Mucosa of rectum (tissue), 2 donors: ENCODE measurements at regions not wholly inside any gene's neighbourhood (a gene's known extent, or its start where the extent isn't known, plus 50 kb on each side); places are given as distances from the start of the nearest gene placed in this dataset.

Source experiments
- H3K27ac ChIP-seq, 2 donors: one replicate each; pipeline ENCODE4 v1.7.0; 2013; ENCODE audit warnings: inconsistent platforms in 2 of 2, low read depth in 2 of 2, low read length in 2 of 2
- H3K27me3 ChIP-seq, 2 donors: one replicate each; pipeline ENCODE4 v1.7.0; 2013; ENCODE audit warnings: low read length in 2 of 2; ENCODE audit not compliant: control insufficient read depth in 2 of 2, insufficient read depth in 2 of 2
- H3K36me3 ChIP-seq, 2 donors: one replicate each; pipeline ENCODE4 v1.7.0; 2013; ENCODE audit warnings: low read length in 2 of 2; ENCODE audit not compliant: control insufficient read depth in 2 of 2, insufficient read depth in 2 of 2
- H3K4me1 ChIP-seq, 2 donors: one replicate each; pipeline ENCODE4 v1.7.0; 2013; ENCODE audit warnings: low read length in 2 of 2, mild to moderate bottlenecking in 1 of 2; ENCODE audit not compliant: control insufficient read depth in 2 of 2, insufficient read depth in 2 of 2
- H3K4me3 ChIP-seq, 2 donors: one replicate each; pipeline ENCODE4 v1.7.0; 2013; ENCODE audit warnings: low read length in 2 of 2
- H3K9ac ChIP-seq, 2 donors: one replicate each; pipeline ENCODE4 v1.7.0; 2013; ENCODE audit warnings: low read length in 2 of 2, low read depth in 1 of 2, mild to moderate bottlenecking in 1 of 2
- H3K9me3 ChIP-seq, 2 donors: one replicate each; pipeline ENCODE4 v1.7.0; 2013; ENCODE audit warnings: low read length in 2 of 2; ENCODE audit not compliant: control insufficient read depth in 2 of 2
- donor health status: healthy.
- donor health status: Normal muscosa, but diverticular disease.

DNA sequence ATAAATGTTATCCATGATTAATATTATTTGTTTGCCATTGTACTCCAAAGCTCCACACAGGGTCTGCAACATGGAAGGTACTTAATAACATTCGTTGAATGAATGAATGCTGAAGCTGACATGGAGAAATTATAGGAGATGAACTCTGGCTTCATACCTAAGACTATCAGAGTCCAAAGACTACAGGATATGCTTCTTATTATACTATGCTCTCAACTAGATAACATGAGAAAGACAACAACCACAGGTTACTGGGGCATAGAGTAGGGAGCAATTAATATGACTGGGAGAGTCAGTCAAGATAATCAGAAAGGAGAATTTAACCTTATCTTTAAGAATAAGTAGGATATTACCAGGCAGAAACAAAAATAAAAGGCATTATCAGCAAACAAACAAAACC lies 236.3 kb upstream of the SOX5 start:
- Histone ChIP-seq H3K4me1 (no peaks in the 10 kb centered on the region), H3K27ac (no peak overlapping the region), H3K4me3 (no peak overlapping the region), H3K27me3 (no peaks in the 10 kb centered on the region), H3K9ac (no peak overlapping the region), H3K9me3 (no peaks in the 10 kb centered on the region), H3K36me3 (no peaks in the 10 kb centered on the region)

DNA sequence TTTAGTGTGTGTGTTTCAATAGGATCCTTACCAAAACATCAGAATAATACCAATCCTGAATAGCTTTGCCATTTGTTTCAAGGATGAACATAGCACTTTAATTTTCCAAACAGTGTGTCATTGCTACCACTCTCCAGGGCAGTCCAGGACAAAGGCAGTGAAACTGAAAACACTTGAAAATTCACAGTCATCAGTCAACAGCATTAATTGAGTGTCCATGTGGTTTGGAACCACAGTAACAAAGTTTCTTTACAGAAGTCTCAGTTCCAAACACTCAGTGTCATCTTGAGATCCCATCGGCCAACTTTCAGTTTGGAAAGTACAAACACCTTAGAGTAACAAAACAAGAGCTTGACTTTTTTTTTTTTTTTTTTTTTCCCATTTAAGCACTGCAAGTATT lies 228.4 kb upstream of the SOX5 start:
- no peak overlapping the region for H3K4me3 ChIP-seq
- H3K27ac ChIP-seq, result no peak overlapping the region
- no peak overlapping the region for H3K9ac ChIP-seq
- H3K27me3 ChIP-seq, result no peaks in the 10 kb centered on the region
- no peaks in the 10 kb centered on the region for H3K4me1 ChIP-seq
- no peaks in the 10 kb centered on the region for H3K36me3 ChIP-seq
- H3K9me3 ChIP-seq, result no peaks in the 10 kb centered on the region

DNA sequence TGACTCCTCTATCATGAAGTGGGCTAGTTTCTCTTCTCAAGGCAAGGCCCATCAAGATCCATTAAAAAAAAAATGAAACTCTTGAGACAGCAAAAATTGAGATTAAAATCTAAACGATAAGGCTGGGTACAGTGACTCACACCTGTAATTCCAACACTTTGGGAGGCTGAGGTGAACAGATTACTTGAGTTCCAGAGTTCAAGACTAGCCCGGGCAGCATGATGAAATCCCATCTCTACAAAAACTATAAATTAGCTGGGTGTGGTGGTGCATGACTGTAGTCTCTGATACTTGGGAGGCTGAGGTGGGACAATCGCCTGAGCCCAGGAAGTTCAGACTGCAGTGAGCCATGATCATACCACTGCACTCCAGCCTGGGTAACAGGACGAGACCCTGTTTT lies 226.5 kb upstream of the SOX5 start:
- H3K36me3 ChIP-seq, result no peaks in the 10 kb centered on the region
- H3K9me3 ChIP-seq, result no peaks in the 10 kb centered on the region
- no peaks in the 10 kb centered on the region for H3K4me1 ChIP-seq
- no peaks in the 10 kb centered on the region for H3K27me3 ChIP-seq
- no peak overlapping the region for H3K9ac ChIP-seq
- H3K4me3 ChIP-seq, result no peak overlapping the region
- H3K27ac ChIP-seq, result no peak overlapping the region

DNA sequence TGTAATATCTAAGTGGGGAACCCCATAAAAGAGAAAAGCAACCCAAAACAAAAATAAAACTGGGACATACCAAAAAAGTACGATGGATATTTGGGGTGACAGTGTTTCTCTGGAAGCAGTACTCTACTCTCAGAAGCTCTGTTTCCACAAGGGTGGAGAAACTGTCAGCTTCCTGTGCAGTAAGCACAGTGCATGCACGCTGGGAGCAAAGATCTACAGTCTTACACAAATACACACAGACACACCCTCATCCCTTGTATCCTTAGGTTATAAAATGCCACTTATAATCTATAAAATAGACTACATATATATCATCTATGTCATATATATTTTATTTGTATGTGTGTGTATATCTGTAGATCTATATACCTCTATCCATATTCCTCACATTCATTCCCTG lies 225.8 kb upstream of the SOX5 start:
- no peaks in the 10 kb centered on the region for H3K4me1 ChIP-seq

DNA sequence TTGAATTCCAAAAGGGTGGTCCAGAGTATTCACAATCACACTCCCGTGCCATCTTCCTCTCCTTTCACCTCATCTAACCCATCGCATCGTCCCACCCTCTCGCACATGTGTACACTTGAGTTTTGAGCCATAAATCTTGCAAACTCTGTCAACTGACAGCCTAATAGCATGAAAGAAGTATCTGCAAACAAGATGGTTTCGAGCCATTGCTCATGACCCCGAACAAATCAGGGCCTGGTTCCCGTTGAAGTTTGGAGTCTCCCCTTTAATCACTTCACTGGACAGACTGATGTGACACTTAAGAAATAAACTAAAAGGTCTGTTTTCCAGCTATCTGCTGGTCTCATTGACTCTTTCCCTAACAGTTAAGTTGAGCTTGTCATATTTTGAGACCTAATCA lies 223.6 kb upstream of the SOX5 start:
- no peak overlapping the region for H3K4me3 ChIP-seq
- H3K4me1 ChIP-seq, result no peaks in the 10 kb centered on the region
- no peak overlapping the region for H3K9ac ChIP-seq
- H3K27me3 ChIP-seq, result no peaks in the 10 kb centered on the region
- H3K36me3 ChIP-seq, result no peaks in the 10 kb centered on the region
- H3K9me3 ChIP-seq, result no peaks in the 10 kb centered on the region
- no peak overlapping the region for H3K27ac ChIP-seq

More for the DNA sequence above, 225.8 kb upstream of the SOX5 start:
- Histone ChIP-seq H3K27me3 (no peaks in the 10 kb centered on the region), H3K9me3 (no peaks in the 10 kb centered on the region), H3K9ac (no peak overlapping the region), H3K27ac (no peak overlapping the region), H3K36me3 (no peaks in the 10 kb centered on the region), H3K4me3 (no peak overlapping the region)

DNA sequence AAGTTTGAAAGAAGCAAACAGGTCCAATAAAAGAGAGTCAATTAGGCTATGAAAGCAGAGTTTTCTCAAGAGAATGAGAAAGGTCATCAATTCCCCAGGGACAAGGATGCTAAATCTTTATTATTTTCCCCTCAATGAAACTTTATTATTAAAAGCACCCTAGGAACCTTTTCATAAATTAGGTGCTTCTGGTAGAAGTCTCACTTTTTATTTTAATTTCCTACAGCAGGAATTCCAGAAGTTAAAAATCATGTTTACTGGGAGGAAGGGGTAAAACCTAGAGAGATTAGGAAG lies 223.2 kb upstream of the SOX5 start:
- H3K4me3 ChIP-seq, result no peak overlapping the region
- H3K36me3 ChIP-seq, result no peaks in the 10 kb centered on the region
- H3K27ac ChIP-seq, result no peak overlapping the region
- H3K27me3 ChIP-seq, result no peaks in the 10 kb centered on the region
- no peak overlapping the region for H3K9ac ChIP-seq
- no peaks in the 10 kb centered on the region for H3K4me1 ChIP-seq
- no peaks in the 10 kb centered on the region for H3K9me3 ChIP-seq

DNA sequence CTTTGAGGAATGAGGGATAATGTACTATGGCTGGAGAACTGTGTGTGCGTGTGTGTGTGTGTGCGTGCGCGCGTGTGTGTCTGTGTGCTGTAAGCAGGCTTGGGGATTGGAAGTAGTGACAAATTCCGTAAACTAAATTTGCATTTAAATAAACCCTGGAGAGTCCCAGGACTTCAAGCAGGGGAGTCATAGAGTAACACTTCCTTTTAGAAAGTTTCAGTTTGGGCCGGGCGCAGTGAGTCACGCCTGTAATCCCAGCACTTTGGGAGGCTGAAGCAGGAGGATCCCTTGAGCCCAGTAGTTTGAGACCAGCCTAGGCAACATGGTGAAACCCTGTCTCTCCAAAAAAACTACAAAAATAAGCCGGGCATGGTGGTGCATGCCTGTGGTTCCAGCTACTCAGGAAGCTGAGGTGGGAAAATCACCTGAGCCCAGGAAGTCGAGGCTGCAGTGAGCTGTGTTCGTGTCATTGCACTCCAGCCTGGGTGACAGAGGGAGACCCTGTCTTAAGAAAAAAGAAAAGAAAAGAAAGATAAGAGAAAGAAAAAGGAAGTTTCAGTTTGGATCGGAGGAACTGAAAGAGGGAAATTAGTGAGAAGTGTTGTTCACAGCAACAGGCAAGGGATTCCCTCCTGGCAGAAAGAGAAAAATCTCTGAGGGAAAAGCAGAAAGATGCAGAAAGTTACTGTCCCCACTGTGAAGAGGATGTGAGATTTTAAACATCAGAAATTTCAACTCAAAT lies 222.7 kb upstream of the SOX5 start:
- H3K27me3 ChIP-seq, result no peaks in the 10 kb centered on the region
- no peaks in the 10 kb centered on the region for H3K9me3 ChIP-seq
- H3K4me3 ChIP-seq, result no peak overlapping the region
- no peak overlapping the region for H3K9ac ChIP-seq
- H3K27ac ChIP-seq, result no peak overlapping the region
- no peaks in the 10 kb centered on the region for H3K4me1 ChIP-seq
- no peaks in the 10 kb centered on the region for H3K36me3 ChIP-seq

DNA sequence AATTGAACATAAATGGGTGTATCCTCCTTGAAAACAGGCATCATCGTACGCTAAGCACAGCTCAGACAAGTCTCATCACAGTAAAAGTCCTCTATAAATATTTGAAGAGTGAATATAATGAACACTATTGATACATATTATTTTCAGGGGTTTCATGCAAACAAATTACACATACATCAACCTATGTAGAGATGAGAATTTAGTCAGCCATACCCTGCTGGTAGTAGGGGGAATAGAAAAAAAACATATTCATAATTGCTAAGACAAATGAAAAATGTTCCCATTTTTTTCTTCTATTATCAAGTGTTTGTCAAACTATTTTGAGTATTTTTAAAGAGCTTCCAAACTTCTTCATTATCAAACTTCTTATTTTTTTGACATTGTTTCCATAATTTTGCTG lies 205.6 kb upstream of the SOX5 start:
- H3K4me3 ChIP-seq, result no peak overlapping the region
- H3K4me1 ChIP-seq, result no peaks in the 10 kb centered on the region
- H3K27ac ChIP-seq, result no peak overlapping the region
- H3K9ac ChIP-seq, result no peak overlapping the region
- no peaks in the 10 kb centered on the region for H3K27me3 ChIP-seq
- no peaks in the 10 kb centered on the region for H3K9me3 ChIP-seq
- H3K36me3 ChIP-seq, result no peaks in the 10 kb centered on the region

DNA sequence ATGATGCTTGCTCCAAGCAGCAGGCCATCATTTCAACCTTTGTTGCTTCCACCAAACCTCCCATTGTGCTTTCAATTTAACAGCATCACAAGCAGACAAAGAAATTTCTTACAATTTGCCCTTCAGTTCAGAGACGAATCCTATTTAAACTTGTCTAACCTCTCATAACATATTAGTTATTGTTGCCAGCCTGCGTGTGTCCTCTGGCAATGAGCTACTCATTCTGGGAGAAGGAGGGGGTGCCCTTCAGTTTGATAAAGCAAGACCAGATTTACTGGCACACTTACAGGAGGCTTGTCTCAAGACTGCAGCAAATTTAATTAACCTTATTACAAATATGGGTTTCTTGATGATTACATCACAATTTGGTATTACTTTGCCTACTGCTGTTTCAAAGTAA lies 203.6 kb upstream of the SOX5 start:
- no peaks in the 10 kb centered on the region for H3K4me1 ChIP-seq
- H3K9me3 ChIP-seq, result no peaks in the 10 kb centered on the region
- no peak overlapping the region for H3K27ac ChIP-seq
- no peak overlapping the region for H3K9ac ChIP-seq
- H3K4me3 ChIP-seq, result no peak overlapping the region
- H3K27me3 ChIP-seq, result no peaks in the 10 kb centered on the region
- no peaks in the 10 kb centered on the region for H3K36me3 ChIP-seq

DNA sequence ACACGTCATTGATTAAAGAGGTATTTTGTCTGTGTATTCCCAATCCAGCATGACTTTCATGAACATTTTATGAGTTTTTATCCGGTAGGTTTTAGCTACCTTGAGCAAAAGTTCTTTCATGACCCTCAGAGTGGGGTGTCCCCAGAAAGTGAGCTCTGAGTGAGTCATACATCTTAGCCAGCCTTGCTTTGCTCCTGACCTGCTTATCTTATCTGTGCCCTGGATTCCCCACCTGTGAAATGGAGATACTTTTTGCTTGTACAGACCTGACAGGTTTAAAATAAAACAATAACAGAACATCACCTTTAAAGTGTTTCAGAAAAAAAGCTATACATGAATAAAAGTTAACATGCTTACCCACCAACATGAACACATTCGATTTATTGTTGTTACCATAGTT lies 202.8 kb upstream of the SOX5 start:
- H3K4me1 ChIP-seq, result no peaks in the 10 kb centered on the region
- no peaks in the 10 kb centered on the region for H3K36me3 ChIP-seq
- no peak overlapping the region for H3K4me3 ChIP-seq
- H3K9me3 ChIP-seq, result no peaks in the 10 kb centered on the region
- no peak overlapping the region for H3K27ac ChIP-seq
- H3K27me3 ChIP-seq, result no peaks in the 10 kb centered on the region
- H3K9ac ChIP-seq, result no peak overlapping the region

DNA sequence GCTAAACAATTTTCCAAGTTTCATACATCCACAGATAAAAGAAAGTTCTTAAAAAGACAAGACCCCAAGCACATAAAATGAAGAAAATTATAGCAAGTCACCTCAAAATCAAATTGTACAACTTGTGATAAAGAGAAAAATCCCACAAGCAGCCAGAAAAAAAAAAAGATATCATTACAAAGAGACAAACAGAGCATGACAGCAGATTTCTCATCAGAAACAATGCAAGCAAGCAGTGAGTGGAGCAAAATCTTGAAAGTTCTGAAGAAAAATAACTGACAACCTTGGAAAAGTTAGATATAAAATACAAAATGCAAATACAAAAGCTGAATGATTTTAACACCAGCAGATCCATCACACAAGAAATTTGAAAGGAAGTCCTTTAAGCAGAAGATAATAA lies 194.5 kb upstream of the SOX5 start:
- Histone ChIP-seq H3K9me3 (no peaks in the 10 kb centered on the region), H3K36me3 (no peaks in the 10 kb centered on the region), H3K4me3 (no peak overlapping the region), H3K27ac (no peak overlapping the region), H3K27me3 (no peaks in the 10 kb centered on the region), H3K4me1 (no peaks in the 10 kb centered on the region), H3K9ac (no peak overlapping the region)
